ENCODE measurements at regions not wholly inside any gene's neighbourhood (a gene's known extent, or its start where the extent isn't known, plus 50 kb on each side); places are given as distances from the start of the nearest gene placed in this dataset.

DNA sequence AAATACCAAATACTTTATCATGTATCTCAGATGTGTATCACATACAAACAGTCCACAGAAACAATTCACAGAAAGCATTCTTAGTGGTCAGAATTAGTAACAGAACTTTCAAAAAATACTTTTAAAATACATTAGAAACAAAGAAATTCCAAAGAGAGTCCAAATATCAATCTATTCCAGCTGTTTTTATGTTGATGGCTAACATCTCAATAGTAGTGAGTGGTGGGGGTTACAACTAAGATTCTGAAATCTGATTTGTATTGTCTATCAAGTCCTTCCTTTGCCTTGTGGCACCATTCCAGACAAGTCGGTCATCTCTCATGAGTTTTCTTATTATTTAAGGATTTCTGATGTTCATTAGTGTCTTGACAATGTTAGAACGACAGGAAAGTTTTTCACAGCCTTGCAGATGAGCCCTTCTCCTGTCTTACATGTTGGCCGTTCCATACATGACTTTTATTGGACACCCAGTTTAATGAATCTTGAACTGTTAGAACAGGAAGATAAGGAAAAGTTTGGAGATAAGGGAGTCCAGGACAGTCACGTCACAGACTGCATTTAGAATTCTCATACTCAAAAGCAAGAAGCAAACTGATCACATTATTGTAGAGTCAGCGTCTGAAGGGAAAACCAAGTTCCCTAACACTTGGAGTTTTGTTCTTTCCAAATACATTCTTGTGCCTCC, 410.3 kb downstream of the PID1 start:
- DNase-seq, result no peak
- H3K36me3 ChIP-seq, result no peaks in the 10 kb centered on the region
- H3K9me3 ChIP-seq, result no peaks in the 10 kb centered on the region
- no peak overlapping the region for H3K4me3 ChIP-seq
- no peak for TF ChIP-seq POLR2A (IDR thresholded peaks at IDR 0.05)
- TF ChIP-seq, protein P1, sequence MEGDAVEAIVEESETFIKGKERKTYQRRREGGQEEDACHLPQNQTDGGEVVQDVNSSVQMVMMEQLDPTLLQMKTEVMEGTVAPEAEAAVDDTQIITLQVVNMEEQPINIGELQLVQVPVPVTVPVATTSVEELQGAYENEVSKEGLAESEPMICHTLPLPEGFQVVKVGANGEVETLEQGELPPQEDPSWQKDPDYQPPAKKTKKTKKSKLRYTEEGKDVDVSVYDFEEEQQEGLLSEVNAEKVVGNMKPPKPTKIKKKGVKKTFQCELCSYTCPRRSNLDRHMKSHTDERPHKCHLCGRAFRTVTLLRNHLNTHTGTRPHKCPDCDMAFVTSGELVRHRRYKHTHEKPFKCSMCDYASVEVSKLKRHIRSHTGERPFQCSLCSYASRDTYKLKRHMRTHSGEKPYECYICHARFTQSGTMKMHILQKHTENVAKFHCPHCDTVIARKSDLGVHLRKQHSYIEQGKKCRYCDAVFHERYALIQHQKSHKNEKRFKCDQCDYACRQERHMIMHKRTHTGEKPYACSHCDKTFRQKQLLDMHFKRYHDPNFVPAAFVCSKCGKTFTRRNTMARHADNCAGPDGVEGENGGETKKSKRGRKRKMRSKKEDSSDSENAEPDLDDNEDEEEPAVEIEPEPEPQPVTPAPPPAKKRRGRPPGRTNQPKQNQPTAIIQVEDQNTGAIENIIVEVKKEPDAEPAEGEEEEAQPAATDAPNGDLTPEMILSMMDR (IDR thresholded peaks at IDR 0.05), result no peak
- no peaks in the 10 kb centered on the region for H3K27me3 ChIP-seq
- no peaks in the 10 kb centered on the region for H3K4me1 ChIP-seq
- no peak overlapping the region for H3K27ac ChIP-seq

DNA sequence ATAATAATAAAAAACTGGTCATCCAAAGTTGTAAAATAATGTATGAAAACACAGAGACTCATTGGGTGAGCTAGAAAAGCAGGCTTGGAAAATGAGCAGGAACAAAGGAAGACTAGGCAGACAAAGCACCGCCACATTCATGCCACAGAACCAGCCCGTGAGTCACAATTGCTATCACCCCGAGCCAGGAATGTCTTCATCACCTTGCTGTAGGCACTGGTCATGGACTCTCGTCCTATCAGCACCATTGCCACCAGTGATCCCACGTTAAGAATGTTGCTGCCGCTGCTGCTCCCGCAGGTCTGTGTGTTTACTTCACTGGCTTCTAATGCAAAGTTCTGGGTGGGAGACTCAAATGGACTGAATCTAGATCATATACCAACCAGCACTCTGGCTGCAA, 417.9 kb downstream of the PID1 start:
- H3K36me3 ChIP-seq, result no peaks in the 10 kb centered on the region
- DNase-seq, result no peak
- H3K4me1 ChIP-seq, result no peaks in the 10 kb centered on the region
- H3K9me3 ChIP-seq, result no peaks in the 10 kb centered on the region
- H3K27me3 ChIP-seq, result no peaks in the 10 kb centered on the region
- no peak overlapping the region for H3K27ac ChIP-seq
- TF ChIP-seq, protein P1 (IDR thresholded peaks at IDR 0.05), result no peak
- no peak for TF ChIP-seq POLR2A (IDR thresholded peaks at IDR 0.05)
- no peak overlapping the region for H3K4me3 ChIP-seq

DNA sequence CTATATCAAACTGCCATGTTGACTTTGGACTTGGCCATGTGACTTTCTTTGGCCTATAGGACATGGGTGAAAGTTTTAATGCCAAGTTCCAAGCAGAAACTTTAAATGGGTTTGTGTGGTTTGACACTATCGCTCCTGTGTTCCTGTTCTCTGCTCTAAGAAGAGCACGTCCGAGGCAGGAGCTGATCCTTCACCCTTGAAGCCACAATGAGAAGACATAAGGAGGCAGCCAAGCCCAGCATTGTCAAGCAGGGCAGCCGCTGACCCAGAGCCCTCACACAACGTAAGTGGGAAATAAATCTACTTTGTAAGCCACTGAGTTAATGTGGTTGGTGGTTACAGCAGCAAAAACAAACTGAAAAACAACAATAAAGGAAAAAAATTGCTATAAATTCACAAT, 422.4 kb downstream of the PID1 start:
- Histone ChIP-seq H3K36me3 (no peaks in the 10 kb centered on the region), H3K9me3 (no peaks in the 10 kb centered on the region), H3K27ac (no peak overlapping the region), H3K4me1 (no peaks in the 10 kb centered on the region), H3K27me3 (no peaks in the 10 kb centered on the region), H3K4me3 (no peak overlapping the region)
- TF ChIP-seq POLR2A (IDR thresholded peaks at IDR 0.05), result no peak
- TF ChIP-seq, protein P1 (IDR thresholded peaks at IDR 0.05), result no peak
- no peak for DNase-seq

DNA sequence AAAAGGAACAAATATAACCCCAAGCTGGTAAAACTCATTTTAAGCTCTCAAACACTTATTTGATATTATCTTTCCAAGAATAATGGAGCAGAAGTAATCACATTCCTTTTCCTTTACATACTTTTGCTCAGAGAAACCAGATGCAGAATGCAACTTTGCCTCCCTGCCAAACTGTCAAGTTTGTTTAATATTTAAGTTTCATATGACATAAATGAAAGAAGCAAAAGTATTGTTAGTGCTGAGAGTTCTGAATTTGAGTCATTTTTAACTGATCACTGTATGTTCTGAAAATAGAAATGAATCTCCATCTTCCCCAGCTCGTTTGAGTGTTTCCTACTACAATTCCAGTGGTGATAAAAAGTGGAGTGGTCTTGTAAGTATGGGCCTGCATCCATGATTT, 423.4 kb downstream of the PID1 start:
- H3K4me1 ChIP-seq, result no peaks in the 10 kb centered on the region
- no peak overlapping the region for H3K4me3 ChIP-seq
- no peaks in the 10 kb centered on the region for H3K36me3 ChIP-seq
- no peak overlapping the region for H3K27ac ChIP-seq
- H3K27me3 ChIP-seq, result no peaks in the 10 kb centered on the region
- DNase-seq, result no peak
- no peaks in the 10 kb centered on the region for H3K9me3 ChIP-seq
- no peak for TF ChIP-seq POLR2A (IDR thresholded peaks at IDR 0.05)
- TF ChIP-seq, protein P1 (IDR thresholded peaks at IDR 0.05), result no peak

DNA sequence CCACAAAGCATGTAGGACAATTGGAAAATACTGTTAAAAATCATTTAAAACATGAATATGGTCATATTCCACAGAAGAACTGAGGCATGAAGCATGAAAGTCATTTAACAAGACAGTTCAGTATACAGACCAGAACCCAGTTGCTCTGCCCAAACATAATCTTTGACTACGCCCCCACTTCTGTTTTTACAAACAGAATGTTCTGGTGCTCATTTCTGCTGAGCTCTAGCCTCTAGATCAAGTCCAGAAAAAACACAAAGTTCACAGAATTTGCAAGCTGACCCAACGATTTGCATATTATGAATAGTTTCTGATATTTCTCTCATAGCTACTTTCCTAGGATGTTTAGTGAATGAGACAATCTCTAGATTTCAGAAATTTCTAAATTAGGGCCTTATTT, 424.9 kb downstream of the PID1 start:
- DNase-seq, result no peak
- Histone ChIP-seq H3K27ac (no peak overlapping the region), H3K4me1 (no peaks in the 10 kb centered on the region), H3K4me3 (no peak overlapping the region), H3K9me3 (no peaks in the 10 kb centered on the region), H3K27me3 (no peaks in the 10 kb centered on the region), H3K36me3 (no peaks in the 10 kb centered on the region)
- TF ChIP-seq POLR2A (IDR thresholded peaks at IDR 0.05), result no peak
- TF ChIP-seq, protein P1 (IDR thresholded peaks at IDR 0.05), result no peak

All from Peyer's patch (tissue), 4 donors.